Lower leg skin (tissue), 3 donors: ENCODE measurements at regions not wholly inside any gene's neighbourhood (a gene's known extent, or its start where the extent isn't known, plus 50 kb on each side); places are given as distances from the start of the nearest gene placed in this dataset.

Experiments
- CTCF ChIP-seq, 3 donors: fragments of 450-650 bp; IDR thresholded peaks; one replicate each; pipeline ENCODE4 v1.5.1; 2016; ENCODE audit warnings: antibody characterized with exemption in 3 of 3, mild to moderate bottlenecking in 3 of 3, moderate library complexity in 2 of 3
- POLR2A ChIP-seq, 2 donors: fragments of 450-650 bp; IDR thresholded peaks; one replicate each; pipeline ENCODE4 v1.6.1; 2016 to 2017; ENCODE audit warnings: antibody characterized with exemption in 2 of 2, mild to moderate bottlenecking in 1 of 2, moderate library complexity in 1 of 2

- no peak for TF ChIP-seq POLR2A (IDR thresholded peaks at IDR 0.05)
- TF ChIP-seq CTCF (IDR thresholded peaks at IDR 0.05): no peak
Measured at GRCh38 chr20:22098511-22098910, 393.0 kb downstream of the PAX1 start.
